Activated T-helper 1 cell treated with Interleukin-2 at 50 U/mL for 16 hours (primary cell): ENCODE measurements at regions not wholly inside any gene's neighbourhood (a gene's known extent, or its start where the extent isn't known, plus 50 kb on each side); places are given as distances from the start of the nearest gene placed in this dataset.
"Not testable (repeated sequence)": the region's sequence is repeated elsewhere in the genome, so short reads cannot be mapped to it uniquely, and the experiment has no call there.

ENCODE experiments used
- DNase-seq: peaks from one replicate; pipeline ENCODE4 v3.0.0-alpha.2; 2020; ENCODE audit warnings: low read depth

- DNase-seq = no peak
Measured at GRCh38 chr12:69131077-69131476, 108.3 kb upstream of the CPSF6 start.

- no peak for DNase-seq
Measured at GRCh38 chr12:69136931-69137613, 102.3 kb upstream of the CPSF6 start.

- no peak for DNase-seq
Measured at GRCh38 chr12:69141074-69141473, 98.3 kb upstream of the CPSF6 start.

GRCh38 chr12:69149270-69149669 lies 90.1 kb upstream of the CPSF6 start:
- no peak for DNase-seq

- DNase-seq = no peak
Measured at GRCh38 chr12:69150083-69150795, 89.1 kb upstream of the CPSF6 start.

- no peak for DNase-seq
Measured at GRCh38 chr12:69150796-69151127, 88.6 kb upstream of the CPSF6 start.

GRCh38 chr12:69151254-69151764 lies 88.1 kb upstream of the CPSF6 start:
- no peak for DNase-seq

GRCh38 chr12:69154585-69155363 lies 84.6 kb upstream of the CPSF6 start:
- DNase-seq = peak; percentile 53

- peak; percentile 79 for DNase-seq
Measured at GRCh38 chr12:69157023-69157655, 82.2 kb upstream of the CPSF6 start.

GRCh38 chr12:69161829-69162228 lies 77.5 kb upstream of the CPSF6 start:
- DNase-seq = no peak

GRCh38 chr12:69163681-69164362 lies 75.5 kb upstream of the CPSF6 start:
- no peak for DNase-seq

- no peak for DNase-seq
Measured at GRCh38 chr12:69167648-69168165, 71.7 kb upstream of the CPSF6 start.

GRCh38 chr12:69168363-69168762 lies 71.0 kb upstream of the CPSF6 start:
- no peak for DNase-seq

GRCh38 chr12:69168828-69169227 lies 70.5 kb upstream of the CPSF6 start:
- no peak for DNase-seq

- DNase-seq = no peak
Measured at GRCh38 chr12:69170293-69170692, 69.1 kb upstream of the CPSF6 start.

GRCh38 chr12:69171881-69172280 lies 67.5 kb upstream of the CPSF6 start:
- DNase-seq = no peak

- DNase-seq = no peak
Measured at GRCh38 chr12:69172491-69172890, 66.9 kb upstream of the CPSF6 start.

GRCh38 chr12:69173368-69173767 lies 66.0 kb upstream of the CPSF6 start:
- DNase-seq = no peak

GRCh38 chr12:69179786-69180185 lies 59.6 kb upstream of the CPSF6 start:
- DNase-seq = no peak

- DNase-seq = not testable (repeated sequence)
Measured at GRCh38 chr12:69187572-69187971, 51.8 kb upstream of the CPSF6 start.

- no peak for DNase-seq
Measured at GRCh38 chr12:69189378-69189978, 49.9 kb upstream of the CPSF6 start.
